GM23338 (cell line): ENCODE measurements at regions not wholly inside any gene's neighbourhood (a gene's known extent, or its start where the extent isn't known, plus 50 kb on each side); places are given as distances from the start of the nearest gene placed in this dataset.

Experiments
- ATAC-seq: fragments of 200-7000 bp; cut with Tn5 transposase; 3 replicates; pipeline ENCODE4 v1.9.1; 2020
- DNase-seq: peaks from one replicate; pipeline ENCODE4 v3.0.0-alpha.2; 2015; ENCODE audit warnings: low spot score
- H2AFZ ChIP-seq: fragments of 200-600 bp; sonication (generic); 2 replicates; pipeline ENCODE4 v1.8.0; 2016; ENCODE audit warnings: antibody characterized with exemption, mild to moderate bottlenecking, moderate library complexity
- H3F3A ChIP-seq: fragments of 200-600 bp; sonication (generic); replicated peaks from 2 replicates; pipeline ENCODE4 v1.8.0; 2017; ENCODE audit warnings: antibody characterized with exemption, mixed run types, low read depth
- H3K27ac ChIP-seq: fragments of 200-600 bp; sonication (generic); 2 replicates; pipeline ENCODE4 v1.6.1; 2016; ENCODE audit warnings: low read depth
- H3K27me3 ChIP-seq: fragments of 200-600 bp; sonication (generic); 2 replicates; pipeline ENCODE4 v1.8.0; 2016; ENCODE audit warnings: mild to moderate bottlenecking, mixed run types, moderate library complexity; ENCODE audit not compliant: insufficient read depth
- H3K36me3 ChIP-seq: fragments of 200-600 bp; sonication (generic); 2 replicates; pipeline ENCODE4 v1.8.0; 2016; ENCODE audit warnings: mild to moderate bottlenecking; ENCODE audit not compliant: insufficient read depth
- H3K4me1 ChIP-seq: fragments of 200-600 bp; sonication (generic); 2 replicates; pipeline ENCODE4 v1.8.0; 2016; ENCODE audit warnings: mild to moderate bottlenecking, moderate library complexity; ENCODE audit not compliant: insufficient read depth
- H3K4me2 ChIP-seq: fragments of 200-600 bp; sonication (generic); 2 replicates; pipeline ENCODE4 v1.7.1; 2017; ENCODE audit warnings: mixed run types
- H3K4me3 ChIP-seq: fragments of 200-600 bp; sonication (generic); 2 replicates; pipeline ENCODE4 v1.6.1; 2016; ENCODE audit warnings: mixed run types
- H3K79me2 ChIP-seq: fragments of 200-600 bp; sonication (generic); replicated peaks from 2 replicates; pipeline ENCODE4 v1.8.0; 2017; ENCODE audit warnings: mild to moderate bottlenecking; ENCODE audit not compliant: insufficient read depth
- H3K9me2 ChIP-seq: fragments of 200-600 bp; sonication (generic); 2 replicates; pipeline ENCODE4 v1.8.0; 2017; ENCODE audit not compliant: insufficient read depth
- H4K20me1 ChIP-seq: fragments of 200-600 bp; sonication (generic); replicated peaks from 2 replicates; pipeline ENCODE4 v1.8.0; 2017; ENCODE audit warnings: mild to moderate bottlenecking; ENCODE audit not compliant: insufficient read depth
- H3K27ac Mint-ChIP-seq: 2 replicates; pipeline ENCODE4 v1.8.0; 2020; ENCODE audit warnings: inconsistent platforms, mild to moderate bottlenecking, moderate library complexity, mixed read lengths
- H3K27me3 Mint-ChIP-seq: 3 replicates; pipeline ENCODE4 v1.8.0; 2022; ENCODE audit warnings: low read depth, mild to moderate bottlenecking, moderate library complexity, mixed read lengths, inconsistent platforms; ENCODE audit not compliant: insufficient read depth, poor library complexity
- H3K36me3 Mint-ChIP-seq: 3 replicates; pipeline ENCODE4 v1.8.0; 2021; ENCODE audit warnings: low read depth, mild to moderate bottlenecking, inconsistent platforms, moderate library complexity, mixed read lengths
- H3K4me1 Mint-ChIP-seq: 3 replicates; pipeline ENCODE4 v1.8.0; 2020; ENCODE audit warnings: mild to moderate bottlenecking, inconsistent platforms, mixed read lengths
- H3K4me3 Mint-ChIP-seq: 3 replicates; pipeline ENCODE4 v1.8.0; 2021; ENCODE audit warnings: moderate library complexity, mild to moderate bottlenecking, inconsistent platforms, mixed read lengths
- H3K9me3 Mint-ChIP-seq: 3 replicates; pipeline ENCODE4 v1.8.0; 2020; ENCODE audit warnings: moderate library complexity, mild to moderate bottlenecking, inconsistent platforms, mixed read lengths
- CTCF ChIP-seq, 2 experiments: fragments of 200-600 bp in 1 of 2; sonication (generic) in 1 of 2; conservative IDR thresholded peaks; 2 replicates each; pipeline versions ENCODE4 v1.5.1 to v1.6.1; 2016 to 2017; ENCODE audit warnings: antibody characterized with exemption in 2 of 2, low read depth in 2 of 2, mild to moderate bottlenecking in 2 of 2, moderate library complexity in 1 of 2
- EZH2 ChIP-seq: fragments of 200-600 bp; sonication (generic); IDR thresholded peaks from one replicate; pipeline ENCODE4 v1.8.0; 2017; ENCODE audit warnings: antibody characterized with exemption, mild to moderate bottlenecking, low read depth; ENCODE audit not compliant: unreplicated experiment
- EZH2phosphoT487 ChIP-seq: fragments of 200-600 bp; sonication (generic); IDR thresholded peaks from one replicate; pipeline ENCODE4 v1.8.1; 2018; ENCODE audit warnings: antibody characterized with exemption; ENCODE audit not compliant: unreplicated experiment
- JUNB ChIP-seq: IDR thresholded peaks from one replicate; pipeline ENCODE4 v1.6.1; 2016; ENCODE audit warnings: antibody characterized with exemption; ENCODE audit not compliant: unreplicated experiment
- NANOG ChIP-seq: IDR thresholded peaks from 2 replicates; pipeline ENCODE4 v1.6.1; 2016; ENCODE audit warnings: antibody characterized with exemption, borderline replicate concordance
- REST ChIP-seq: IDR thresholded peaks from one replicate; pipeline ENCODE4 v1.6.1; 2018; ENCODE audit warnings: antibody characterized with exemption; ENCODE audit not compliant: unreplicated experiment
- ZNF114 ChIP-seq: fragments of 250-450 bp; sonication (Bioruptor Pico); IDR thresholded peaks from 2 replicates; pipeline ENCODE4 v1.5.0; 2020; ENCODE audit warnings: mild to moderate bottlenecking, moderate library complexity
- ZNF331 ChIP-seq: fragments of 250-450 bp; sonication (Bioruptor Pico); IDR thresholded peaks from 2 replicates; pipeline ENCODE4 v1.5.0; 2020; ENCODE audit warnings: low read depth, mild to moderate bottlenecking, moderate library complexity
- TF ChIP-seq, protein P1 (sequence below): fragments of 250-450 bp; sonication (Bioruptor Pico); IDR thresholded peaks from 2 replicates; pipeline ENCODE4 v1.5.0; 2020; ENCODE audit warnings: mild to moderate bottlenecking, moderate library complexity

- no peak for TF ChIP-seq ZNF331 (CRISPR knock-in tag)
- TF ChIP-seq EZH2, result no peak
- no peak for TF ChIP-seq ZNF114 (CRISPR knock-in tag)
- TF ChIP-seq JUNB, result no peak
- TF ChIP-seq, protein P1, sequence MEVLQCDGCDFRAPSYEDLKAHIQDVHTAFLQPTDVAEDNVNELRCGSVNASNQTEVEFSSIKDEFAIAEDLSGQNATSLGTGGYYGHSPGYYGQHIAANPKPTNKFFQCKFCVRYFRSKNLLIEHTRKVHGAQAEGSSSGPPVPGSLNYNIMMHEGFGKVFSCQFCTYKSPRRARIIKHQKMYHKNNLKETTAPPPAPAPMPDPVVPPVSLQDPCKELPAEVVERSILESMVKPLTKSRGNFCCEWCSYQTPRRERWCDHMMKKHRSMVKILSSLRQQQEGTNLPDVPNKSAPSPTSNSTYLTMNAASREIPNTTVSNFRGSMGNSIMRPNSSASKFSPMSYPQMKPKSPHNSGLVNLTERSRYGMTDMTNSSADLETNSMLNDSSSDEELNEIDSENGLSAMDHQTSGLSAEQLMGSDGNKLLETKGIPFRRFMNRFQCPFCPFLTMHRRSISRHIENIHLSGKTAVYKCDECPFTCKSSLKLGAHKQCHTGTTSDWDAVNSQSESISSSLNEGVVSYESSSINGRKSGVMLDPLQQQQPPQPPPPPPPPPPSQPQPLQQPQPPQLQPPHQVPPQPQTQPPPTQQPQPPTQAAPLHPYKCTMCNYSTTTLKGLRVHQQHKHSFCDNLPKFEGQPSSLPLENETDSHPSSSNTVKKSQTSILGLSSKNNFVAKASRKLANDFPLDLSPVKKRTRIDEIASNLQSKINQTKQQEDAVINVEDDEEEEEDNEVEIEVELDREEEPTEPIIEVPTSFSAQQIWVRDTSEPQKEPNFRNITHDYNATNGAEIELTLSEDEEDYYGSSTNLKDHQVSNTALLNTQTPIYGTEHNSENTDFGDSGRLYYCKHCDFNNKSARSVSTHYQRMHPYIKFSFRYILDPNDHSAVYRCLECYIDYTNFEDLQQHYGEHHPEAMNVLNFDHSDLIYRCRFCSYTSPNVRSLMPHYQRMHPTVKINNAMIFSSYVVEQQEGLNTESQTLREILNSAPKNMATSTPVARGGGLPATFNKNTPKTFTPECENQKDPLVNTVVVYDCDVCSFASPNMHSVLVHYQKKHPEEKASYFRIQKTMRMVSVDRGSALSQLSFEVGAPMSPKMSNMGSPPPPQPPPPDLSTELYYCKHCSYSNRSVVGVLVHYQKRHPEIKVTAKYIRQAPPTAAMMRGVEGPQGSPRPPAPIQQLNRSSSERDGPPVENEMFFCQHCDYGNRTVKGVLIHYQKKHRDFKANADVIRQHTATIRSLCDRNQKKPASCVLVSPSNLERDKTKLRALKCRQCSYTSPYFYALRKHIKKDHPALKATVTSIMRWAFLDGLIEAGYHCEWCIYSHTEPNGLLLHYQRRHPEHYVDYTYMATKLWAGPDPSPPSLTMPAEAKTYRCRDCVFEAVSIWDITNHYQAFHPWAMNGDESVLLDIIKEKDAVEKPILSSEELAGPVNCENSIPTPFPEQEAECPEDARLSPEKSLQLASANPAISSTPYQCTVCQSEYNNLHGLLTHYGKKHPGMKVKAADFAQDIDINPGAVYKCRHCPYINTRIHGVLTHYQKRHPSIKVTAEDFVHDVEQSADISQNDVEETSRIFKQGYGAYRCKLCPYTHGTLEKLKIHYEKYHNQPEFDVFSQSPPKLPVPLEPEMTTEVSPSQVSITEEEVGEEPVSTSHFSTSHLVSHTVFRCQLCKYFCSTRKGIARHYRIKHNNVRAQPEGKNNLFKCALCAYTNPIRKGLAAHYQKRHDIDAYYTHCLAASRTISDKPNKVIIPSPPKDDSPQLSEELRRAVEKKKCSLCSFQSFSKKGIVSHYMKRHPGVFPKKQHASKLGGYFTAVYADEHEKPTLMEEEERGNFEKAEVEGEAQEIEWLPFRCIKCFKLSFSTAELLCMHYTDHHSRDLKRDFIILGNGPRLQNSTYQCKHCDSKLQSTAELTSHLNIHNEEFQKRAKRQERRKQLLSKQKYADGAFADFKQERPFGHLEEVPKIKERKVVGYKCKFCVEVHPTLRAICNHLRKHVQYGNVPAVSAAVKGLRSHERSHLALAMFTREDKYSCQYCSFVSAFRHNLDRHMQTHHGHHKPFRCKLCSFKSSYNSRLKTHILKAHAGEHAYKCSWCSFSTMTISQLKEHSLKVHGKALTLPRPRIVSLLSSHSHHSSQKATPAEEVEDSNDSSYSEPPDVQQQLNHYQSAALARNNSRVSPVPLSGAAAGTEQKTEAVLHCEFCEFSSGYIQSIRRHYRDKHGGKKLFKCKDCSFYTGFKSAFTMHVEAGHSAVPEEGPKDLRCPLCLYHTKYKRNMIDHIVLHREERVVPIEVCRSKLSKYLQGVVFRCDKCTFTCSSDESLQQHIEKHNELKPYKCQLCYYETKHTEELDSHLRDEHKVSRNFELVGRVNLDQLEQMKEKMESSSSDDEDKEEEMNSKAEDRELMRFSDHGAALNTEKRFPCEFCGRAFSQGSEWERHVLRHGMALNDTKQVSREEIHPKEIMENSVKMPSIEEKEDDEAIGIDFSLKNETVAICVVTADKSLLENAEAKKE, result no peak
Observed at GRCh38 chr17:15168379-15168778, 96.7 kb downstream of the PMP22 start (continued).

DNA sequence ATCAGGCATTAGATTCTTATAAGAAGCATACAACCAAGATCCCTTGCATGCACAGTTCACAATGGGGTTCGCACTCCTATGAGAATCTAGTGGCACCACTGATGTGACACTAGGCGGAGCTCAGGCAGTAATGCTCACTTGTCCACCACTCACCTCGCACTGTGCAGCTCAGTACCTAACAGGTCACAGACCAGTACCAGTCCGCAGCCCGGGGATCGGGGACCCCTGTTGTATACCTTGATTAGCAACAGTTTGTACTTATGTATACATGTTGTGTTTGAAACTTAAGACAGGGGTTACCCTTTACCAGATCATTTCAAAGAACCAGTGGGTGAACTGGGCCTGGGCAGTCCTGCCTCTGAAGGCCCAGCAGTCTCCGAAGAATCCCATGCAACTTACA lies 103.7 kb downstream of the PMP22 start:
- Mint-ChIP-seq H3K4me3 (no peak overlapping the region), H3K4me1 (no peaks in the 10 kb centered on the region), H3K27ac (no peak overlapping the region), H3K36me3 (no peaks in the 10 kb centered on the region; the same call in 2 of the 3 replicates), H3K27me3 (no peaks in the 10 kb centered on the region), H3K9me3 (no peaks in the 10 kb centered on the region; the same call in 2 of the 3 replicates)
- 0 out of 2 replicates have a peak overlapping the region, but pooled peaks have one; percentile 47 for H2AFZ ChIP-seq
- H3K27me3 ChIP-seq, result no peaks in the 10 kb centered on the region
- H3K4me1 ChIP-seq, result no peaks in the 10 kb centered on the region
- no peaks in the 10 kb centered on the region for H3F3A ChIP-seq
- no peak overlapping the region for H3K4me3 ChIP-seq
- no peaks in the 10 kb centered on the region for H4K20me1 ChIP-seq
- no peak overlapping the region for H3K4me2 ChIP-seq
- no peaks in the 10 kb centered on the region for H3K9me2 ChIP-seq
- no peak overlapping the region for H3K27ac ChIP-seq
- no peak for ATAC-seq
- H3K79me2 ChIP-seq, result no peaks in the 10 kb centered on the region
- no peak for DNase-seq
- no peaks in the 10 kb centered on the region for H3K36me3 ChIP-seq
- no peak for TF ChIP-seq JUNB
- TF ChIP-seq EZH2phosphoT487, result no peak
- no peak for TF ChIP-seq ZNF331 (CRISPR knock-in tag)
- TF ChIP-seq NANOG, result no peak
- no peak for TF ChIP-seq EZH2
- no peak for TF ChIP-seq ZNF114 (CRISPR knock-in tag)
- no peak for TF ChIP-seq REST
- no peak for TF ChIP-seq CTCF (conservative IDR thresholded peaks at IDR 0.05; ENCODE audit: low read depth in 2 of 2)
